Lung microvascular endothelial cell (primary cell): ENCODE measurements at regions not wholly inside any gene's neighbourhood (a gene's known extent, or its start where the extent isn't known, plus 50 kb on each side); places are given as distances from the start of the nearest gene placed in this dataset.

Experiments used
- DNase-seq, 2 donors: peaks; one replicate each; pipeline versions ENCODE4 v3.0.0 to v3.0.0-alpha.2; 2010; ENCODE audit warnings: low read depth in 2 of 2

- DNase-seq: no peak
These were observed 86.3 kb upstream of the SEMA6A start for GRCh38 chr5:116660929-116661328.

- DNase-seq: no peak
These were observed 84.2 kb upstream of the SEMA6A start for GRCh38 chr5:116658830-116659229.

GRCh38 chr5:116658141-116658540, 83.5 kb upstream of the SEMA6A start:
- DNase-seq: no peak

GRCh38 chr5:116655431-116655830, 80.8 kb upstream of the SEMA6A start:
- DNase-seq: no peak

- DNase-seq: no peak
These were observed 80.3 kb upstream of the SEMA6A start for GRCh38 chr5:116654925-116655324.

GRCh38 chr5:116652903-116653302, 78.3 kb upstream of the SEMA6A start:
- DNase-seq: no peak

GRCh38 chr5:116652196-116652729, 77.6 kb upstream of the SEMA6A start:
- no peak for DNase-seq

- no peak for DNase-seq
These were observed 77.0 kb upstream of the SEMA6A start for GRCh38 chr5:116651653-116652052.

GRCh38 chr5:116650964-116651363, 76.3 kb upstream of the SEMA6A start:
- no peak for DNase-seq

- DNase-seq: peak in 1 of 2 donors; percentile 9
These were observed 75.9 kb upstream of the SEMA6A start for GRCh38 chr5:116650544-116650943.

- no peak for DNase-seq
These were observed 72.1 kb upstream of the SEMA6A start for GRCh38 chr5:116646611-116647289.

- DNase-seq: no peak
These were observed 71.0 kb upstream of the SEMA6A start for GRCh38 chr5:116645627-116646026.

GRCh38 chr5:116640236-116640635, 65.6 kb upstream of the SEMA6A start:
- DNase-seq: no peak

GRCh38 chr5:116637149-116637740, 62.6 kb upstream of the SEMA6A start:
- no peak for DNase-seq

GRCh38 chr5:116632890-116633289, 58.3 kb upstream of the SEMA6A start:
- no peak for DNase-seq

GRCh38 chr5:116631147-116631546, 56.5 kb upstream of the SEMA6A start:
- no peak for DNase-seq

- DNase-seq: no peak
These were observed 54.5 kb upstream of the SEMA6A start for GRCh38 chr5:116629168-116629567.

- no peak for DNase-seq
These were observed 52.5 kb upstream of the SEMA6A start for GRCh38 chr5:116626945-116627679.

GRCh38 chr5:116626272-116626723, 51.7 kb upstream of the SEMA6A start:
- DNase-seq: peak; percentile 12 to 34
